DMS53 treated with DMSO at 0.1 percent for 48 hours (cell line): ENCODE measurements at regions not wholly inside any gene's neighbourhood (a gene's known extent, or its start where the extent isn't known, plus 50 kb on each side); places are given as distances from the start of the nearest gene placed in this dataset.

Source experiments
- DNase-seq: peaks from one replicate; lab custom pipeline; 2025; ENCODE audit not compliant: unreplicated experiment; lab: John Stamatoyannopoulos, UW

- DNase-seq: peak; percentile 43
Observed at GRCh38 chr13:74891610-74892009, 590.4 kb downstream of the TBC1D4 start.

DNA sequence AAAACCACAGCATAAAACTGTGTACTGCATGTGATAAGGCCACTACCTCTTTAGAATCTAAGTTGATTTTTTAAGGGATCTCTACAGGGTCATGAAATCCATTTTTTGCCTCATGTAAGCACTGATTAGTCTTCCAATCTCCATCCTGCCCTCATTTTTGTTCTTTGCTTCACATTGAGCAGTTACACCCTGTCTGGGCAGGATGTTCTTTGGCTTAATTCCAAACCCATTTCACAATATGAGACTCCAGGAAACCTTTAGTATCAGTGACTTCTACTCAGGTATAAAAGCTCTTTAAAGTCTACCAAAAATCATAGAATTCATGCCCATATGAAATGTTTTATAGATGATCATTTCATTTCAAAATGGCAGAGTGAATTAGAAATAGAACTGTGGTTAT, 592.6 kb downstream of the TBC1D4 start:
- no peak for DNase-seq

DNA sequence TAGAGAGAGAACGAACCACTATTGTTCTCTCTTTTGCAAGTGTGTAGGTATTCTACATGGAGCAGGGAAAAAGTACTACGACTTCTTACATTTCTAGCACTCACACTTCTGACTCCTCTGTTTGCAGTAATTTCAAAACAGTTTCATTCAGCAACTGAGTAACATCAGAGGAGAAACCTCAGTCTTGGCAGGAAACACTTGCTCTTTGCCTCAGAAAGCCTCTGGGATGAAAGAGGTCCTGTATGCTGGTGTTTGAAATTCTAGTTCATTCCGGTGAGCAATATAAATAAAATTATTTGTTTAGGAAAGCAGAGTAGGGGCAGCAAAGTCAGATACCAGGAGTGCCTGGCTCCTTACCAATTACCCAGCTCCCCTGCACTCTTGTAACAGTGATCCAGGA, 595.5 kb downstream of the TBC1D4 start:
- no peak for DNase-seq

GRCh38 chr13:74883834-74884233, 598.1 kb downstream of the TBC1D4 start:
- no peak for DNase-seq

- DNase-seq: no peak
Observed at GRCh38 chr13:74871369-74872070, 610.4 kb downstream of the TBC1D4 start.

GRCh38 chr13:74870865-74871264, 611.1 kb downstream of the TBC1D4 start:
- DNase-seq: no peak

DNA sequence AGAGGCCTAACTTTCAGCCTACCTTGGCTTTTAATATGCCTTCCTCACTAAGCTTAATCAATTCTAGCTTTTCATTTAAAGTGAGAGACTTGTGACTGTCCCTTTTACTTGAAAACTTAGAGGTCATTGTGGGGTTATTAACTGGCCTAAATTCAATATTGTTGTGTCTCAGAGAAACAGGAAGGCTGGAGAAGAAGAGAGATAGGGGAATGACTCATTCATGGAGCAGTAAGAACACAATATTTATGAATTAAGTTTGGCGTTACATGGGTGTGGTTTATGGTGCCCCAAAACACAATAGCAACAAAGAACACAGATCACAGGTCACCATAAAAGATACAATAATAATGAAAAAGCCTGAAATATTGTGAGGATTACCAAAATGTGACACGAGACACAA, 612.1 kb downstream of the TBC1D4 start:
- no peak for DNase-seq

DNA sequence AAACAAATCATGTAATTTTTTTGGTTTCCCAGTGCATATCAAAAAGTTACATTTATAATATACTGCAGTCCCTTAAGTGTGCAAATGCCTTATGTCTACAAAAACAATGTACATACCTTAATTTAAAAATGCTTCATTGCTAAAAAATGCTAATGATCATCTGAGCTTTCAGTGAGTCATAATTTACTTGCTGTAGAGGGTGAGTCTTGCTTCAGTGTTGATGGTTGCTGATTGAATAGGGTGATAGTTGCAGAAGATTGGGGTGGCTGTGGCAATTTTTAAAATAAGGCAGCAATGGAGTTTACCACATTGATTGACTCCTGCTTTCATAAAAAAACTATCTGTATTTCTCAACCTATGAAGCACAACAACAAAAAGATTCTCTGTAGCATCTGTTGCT, 613.9 kb downstream of the TBC1D4 start:
- no peak for DNase-seq

- DNase-seq: no peak
Observed at GRCh38 chr13:74867460-74867859, 614.5 kb downstream of the TBC1D4 start.

GRCh38 chr13:74866101-74866500, 615.9 kb downstream of the TBC1D4 start:
- DNase-seq: no peak

DNA sequence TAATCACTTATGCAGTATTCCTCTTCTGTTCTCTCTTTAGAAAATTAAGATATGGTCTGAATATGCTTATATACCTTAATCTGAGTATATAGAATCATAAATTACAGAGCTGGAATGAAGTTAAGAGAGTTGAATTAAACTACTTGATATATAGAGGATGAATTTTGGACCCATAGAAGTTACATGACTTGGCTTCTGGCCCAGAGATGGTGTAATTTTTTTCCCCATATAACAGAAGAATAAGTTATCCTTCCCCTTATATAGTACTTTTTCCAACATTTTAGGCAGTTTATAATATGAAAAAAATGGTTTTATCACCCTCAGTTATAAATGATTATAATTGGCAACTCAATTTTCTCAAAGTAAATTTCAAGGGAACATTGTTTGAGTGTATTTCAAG, 616.3 kb downstream of the TBC1D4 start:
- DNase-seq: no peak

DNA sequence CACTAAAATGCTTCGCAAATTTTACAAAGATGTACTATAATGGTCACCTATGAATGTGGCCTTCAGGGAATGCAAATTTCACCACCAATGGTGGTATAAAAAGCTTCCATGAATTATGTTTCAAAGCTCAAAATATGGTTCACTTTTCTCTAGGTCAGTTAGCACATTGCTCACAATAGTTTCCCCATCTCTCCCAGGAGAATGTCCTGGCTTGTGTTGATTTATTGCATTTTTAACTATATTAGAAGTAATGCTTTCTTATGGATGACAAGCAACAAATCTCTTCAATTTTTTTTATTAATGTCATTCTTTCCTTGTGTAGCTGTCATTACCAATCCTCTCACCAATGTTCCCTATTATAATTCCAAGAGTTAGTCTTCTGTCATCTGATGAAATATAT, 621.2 kb downstream of the TBC1D4 start:
- DNase-seq: no peak

- no peak for DNase-seq
Observed at GRCh38 chr13:74850893-74851292, 631.1 kb downstream of the TBC1D4 start.

GRCh38 chr13:74847966-74848365, 634.0 kb downstream of the TBC1D4 start:
- no peak for DNase-seq

GRCh38 chr13:74845806-74846205, 636.2 kb downstream of the TBC1D4 start:
- DNase-seq: no peak

- no peak for DNase-seq
Observed at GRCh38 chr13:74841651-74842050, 640.3 kb downstream of the TBC1D4 start.

DNA sequence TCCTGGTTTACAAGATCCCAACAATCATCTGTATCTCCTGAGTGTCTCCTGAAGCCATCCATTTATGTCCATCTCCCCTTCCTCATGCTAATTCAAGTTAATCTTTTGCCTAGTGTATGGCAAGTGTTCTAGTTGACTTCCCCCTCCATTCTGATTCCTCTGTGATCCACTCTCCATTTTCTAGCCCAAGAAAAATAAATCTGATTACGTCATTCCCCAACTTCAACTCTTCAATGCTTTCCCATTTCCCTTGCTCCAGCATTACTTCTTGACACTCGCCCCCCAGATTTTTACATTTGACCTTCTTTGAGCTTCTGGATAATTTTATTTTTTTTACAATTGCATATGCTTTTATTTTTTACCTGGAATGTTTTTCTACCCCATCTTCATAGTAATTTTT, 640.8 kb downstream of the TBC1D4 start:
- no peak for DNase-seq

GRCh38 chr13:74839656-74840055, 642.3 kb downstream of the TBC1D4 start:
- DNase-seq: no peak

- no peak for DNase-seq
Observed at GRCh38 chr13:74838096-74838495, 643.9 kb downstream of the TBC1D4 start.

GRCh38 chr13:74836628-74837027, 645.3 kb downstream of the TBC1D4 start:
- no peak for DNase-seq

DNA sequence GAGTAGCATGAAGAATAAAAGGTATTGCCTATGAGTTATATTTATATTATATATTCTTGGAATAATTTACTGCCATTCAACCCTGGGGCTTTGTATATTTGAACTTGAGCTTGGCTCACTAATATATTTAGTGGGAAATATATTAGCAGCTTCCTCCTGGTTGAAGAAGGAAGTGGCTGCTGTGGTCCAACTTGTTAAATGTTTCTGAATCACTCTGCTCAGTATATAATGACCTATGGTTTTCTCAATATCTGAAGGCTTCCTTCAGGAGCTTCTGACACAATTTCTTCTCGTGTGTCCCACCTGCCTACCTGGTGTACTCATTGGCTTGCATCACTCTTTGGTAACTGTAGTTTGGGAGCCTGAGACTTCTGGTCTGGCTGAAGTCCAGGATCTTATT, 646.4 kb downstream of the TBC1D4 start:
- DNase-seq: no peak

GRCh38 chr13:74825938-74826246, 656.1 kb downstream of the TBC1D4 start:
- no peak for DNase-seq

DNA sequence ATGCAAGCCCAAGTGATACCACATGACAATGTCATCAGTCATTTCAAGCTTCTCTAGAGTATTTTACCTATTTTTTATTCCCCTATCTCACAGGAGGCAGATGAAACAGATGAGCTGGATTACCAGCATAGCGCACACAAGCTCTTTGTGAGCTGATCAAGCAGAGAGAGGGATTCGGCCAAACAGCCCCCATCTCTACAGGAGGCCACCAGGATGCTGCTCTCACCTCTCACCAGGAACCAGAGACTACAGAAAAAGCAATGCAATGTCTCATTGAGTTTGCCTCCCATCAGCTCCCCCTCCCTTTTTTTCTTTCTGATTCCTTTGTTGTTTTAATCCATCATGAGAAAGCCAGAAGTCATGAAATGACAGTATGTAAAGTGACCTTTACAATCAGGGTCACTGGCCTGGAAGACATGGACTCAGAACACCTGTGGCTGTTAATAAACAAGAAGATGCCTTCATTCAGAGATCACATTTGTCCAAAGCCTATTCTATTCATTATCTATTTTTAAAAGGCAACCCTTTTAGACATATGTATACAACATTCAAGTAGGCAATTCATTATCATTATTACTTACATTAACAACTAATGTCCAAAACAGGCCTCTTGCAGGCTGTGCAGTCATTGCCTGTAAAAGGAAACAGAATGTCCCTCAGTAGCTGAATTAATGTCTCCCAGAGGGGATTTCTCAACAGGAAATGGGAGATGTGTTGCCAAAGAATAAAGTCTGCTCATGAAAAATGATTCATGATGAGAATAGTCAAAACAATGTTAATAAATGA, 656.6 kb downstream of the TBC1D4 start:
- no peak for DNase-seq
